Panc1 (cell line): ENCODE measurements at regions not wholly inside any gene's neighbourhood (a gene's known extent, or its start where the extent isn't known, plus 50 kb on each side); places are given as distances from the start of the nearest gene placed in this dataset.

ENCODE experiments used
- POLR2AphosphoS5 ChIP-seq: IDR thresholded peaks from 2 replicates; pipeline ENCODE4 v1.6.1; 2012; ENCODE audit warnings: mild to moderate bottlenecking, low read depth, low read length, moderate library complexity
- SIN3A ChIP-seq: IDR thresholded peaks from 2 replicates; pipeline ENCODE4 v1.6.1; 2012; ENCODE audit warnings: low read depth, mild to moderate bottlenecking, low read length, moderate library complexity, borderline replicate concordance; ENCODE audit not compliant: insufficient read depth
- TF ChIP-seq, protein P1 (sequence below): fragments of 450-650 bp; IDR thresholded peaks from 2 replicates; pipeline ENCODE4 v1.5.1; 2017; ENCODE audit warnings: mild to moderate bottlenecking

DNA sequence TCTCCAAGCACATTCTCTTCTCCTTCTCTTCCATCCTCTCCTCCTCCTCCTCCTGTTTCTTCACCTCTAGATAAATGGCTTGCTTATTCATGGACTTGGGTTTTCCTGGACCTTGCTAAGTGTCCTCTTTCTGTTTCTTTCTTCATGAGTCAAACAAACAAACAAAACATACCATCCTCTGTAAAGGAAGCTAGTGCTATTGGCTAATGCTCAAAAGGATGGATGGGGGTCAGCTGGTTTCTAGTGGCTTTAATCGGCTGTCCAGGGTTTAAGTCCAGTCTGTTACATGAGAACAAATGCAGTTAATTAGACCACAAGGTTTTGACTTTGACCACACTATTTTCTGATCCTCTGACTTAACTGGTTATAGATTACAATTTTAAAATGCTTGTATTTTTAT lies 83.8 kb upstream of the TSPAN2 start:
- TF ChIP-seq, protein P1, sequence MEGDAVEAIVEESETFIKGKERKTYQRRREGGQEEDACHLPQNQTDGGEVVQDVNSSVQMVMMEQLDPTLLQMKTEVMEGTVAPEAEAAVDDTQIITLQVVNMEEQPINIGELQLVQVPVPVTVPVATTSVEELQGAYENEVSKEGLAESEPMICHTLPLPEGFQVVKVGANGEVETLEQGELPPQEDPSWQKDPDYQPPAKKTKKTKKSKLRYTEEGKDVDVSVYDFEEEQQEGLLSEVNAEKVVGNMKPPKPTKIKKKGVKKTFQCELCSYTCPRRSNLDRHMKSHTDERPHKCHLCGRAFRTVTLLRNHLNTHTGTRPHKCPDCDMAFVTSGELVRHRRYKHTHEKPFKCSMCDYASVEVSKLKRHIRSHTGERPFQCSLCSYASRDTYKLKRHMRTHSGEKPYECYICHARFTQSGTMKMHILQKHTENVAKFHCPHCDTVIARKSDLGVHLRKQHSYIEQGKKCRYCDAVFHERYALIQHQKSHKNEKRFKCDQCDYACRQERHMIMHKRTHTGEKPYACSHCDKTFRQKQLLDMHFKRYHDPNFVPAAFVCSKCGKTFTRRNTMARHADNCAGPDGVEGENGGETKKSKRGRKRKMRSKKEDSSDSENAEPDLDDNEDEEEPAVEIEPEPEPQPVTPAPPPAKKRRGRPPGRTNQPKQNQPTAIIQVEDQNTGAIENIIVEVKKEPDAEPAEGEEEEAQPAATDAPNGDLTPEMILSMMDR = no peak
- TF ChIP-seq POLR2AphosphoS5 = no peak
- no peak for TF ChIP-seq SIN3A
